Sigmoid colon (tissue), 6 donors: ENCODE measurements at regions not wholly inside any gene's neighbourhood (a gene's known extent, or its start where the extent isn't known, plus 50 kb on each side); places are given as distances from the start of the nearest gene placed in this dataset.

ENCODE experiments used
- DNase-seq: peaks from one replicate; pipeline ENCODE4 v3.0.0-alpha.2; 2019
- H3K27ac ChIP-seq, 4 donors: fragments of 200-600 bp; sonication (generic); one replicate each; pipeline ENCODE4 v1.5.1; 2016 to 2019; ENCODE audit warnings: mild to moderate bottlenecking in 1 of 4
- H3K27me3 ChIP-seq, 3 donors: fragments of 200-600 bp; sonication (generic); one replicate each; pipeline ENCODE4 v1.5.1; 2019; ENCODE audit warnings: mild to moderate bottlenecking in 1 of 3
- H3K36me3 ChIP-seq, 4 donors: fragments of 200-600 bp; sonication (generic); one replicate each; pipeline ENCODE4 v1.5.1; 2016 to 2019
- H3K4me1 ChIP-seq, 4 donors: fragments of 200-600 bp; sonication (generic); one replicate each; pipeline ENCODE4 v1.5.1; 2017 to 2019
- H3K4me3 ChIP-seq, 4 donors: fragments of 200-600 bp; sonication (generic); one replicate each; pipeline ENCODE4 v1.5.1; 2017 to 2019; ENCODE audit warnings: mild to moderate bottlenecking in 2 of 4, moderate library complexity in 1 of 4
- H3K9me3 ChIP-seq, 4 donors: fragments of 200-600 bp in 3 of 4; sonication (generic) in 3 of 4; one replicate each; pipeline versions ENCODE4 v1.5.1 to v1.6.1; 2013 to 2019
- CTCF ChIP-seq, 4 experiments: fragments of 450-650 bp in 3 of 4; fragments of 200-600 bp in 1 of 4; IDR thresholded peaks; one replicate each; pipeline ENCODE4 v1.5.1; 2016 to 2019; ENCODE audit warnings: antibody characterized with exemption in 4 of 4, mild to moderate bottlenecking in 3 of 4, moderate library complexity in 2 of 4
- EP300 ChIP-seq, 4 donors: sonication (generic); formaldehyde crosslinking; IDR thresholded peaks; one replicate each; pipeline ENCODE4 v1.6.1; 2017; ENCODE audit warnings: antibody characterized with exemption in 4 of 4
- POLR2A ChIP-seq, 2 donors: fragments of 450-650 bp; IDR thresholded peaks; one replicate each; pipeline ENCODE4 v1.6.1; 2016; ENCODE audit warnings: antibody characterized with exemption in 2 of 2, mild to moderate bottlenecking in 2 of 2, moderate library complexity in 2 of 2
- POLR2AphosphoS5 ChIP-seq, 4 donors: sonication (generic); formaldehyde crosslinking; IDR thresholded peaks; one replicate each; pipeline ENCODE4 v1.6.1; 2017; ENCODE audit warnings: antibody characterized with exemption in 4 of 4
- WGBS, 2 donors: extraction: QIAGEN DNeasy Blood & Tissue Kit; methylation state at CpG; one replicate each; pipeline ENCODE4 v1.1.7; 2013; 5-methylcytosine and 5-hydroxymethylcytosine counted together
- intact Hi-C: fragments of 100-400 bp; cut with DNase I; formaldehyde crosslinking; loops from one replicate; pipeline ENCODE4 v1.15.1; 2023
- donor health status: healthy with polysubstance abuse.
- donor health status: healthy.

- H3K27ac ChIP-seq, result no peak overlapping the region
- intact Hi-C loops, result no loop called here
- DNase-seq, result no peak
- peaks cover 0 to 5% (median 2%) of the 10 kb centered on the region in 4 donors for H3K9me3 ChIP-seq
- no peaks in the 10 kb centered on the region for H3K27me3 ChIP-seq
- H3K4me1 ChIP-seq, result no peaks in the 10 kb centered on the region
- WGBS, 2 donors, result 46 to 49% methylated on average over 3 of the region's 3 CpGs
- H3K36me3 ChIP-seq, result no peaks in the 10 kb centered on the region
- no peak overlapping the region for H3K4me3 ChIP-seq
- TF ChIP-seq EP300 (IDR thresholded peaks at IDR 0.05), result no peak
- no peak for TF ChIP-seq POLR2A (IDR thresholded peaks at IDR 0.05)
- no peak for TF ChIP-seq CTCF (IDR thresholded peaks at IDR 0.05)
- TF ChIP-seq POLR2AphosphoS5 (IDR thresholded peaks at IDR 0.05), result no peak
Observed at GRCh38 chr2:60028849-60029565, 524.4 kb downstream of the BCL11A start.

- Histone ChIP-seq H3K4me3 (no peak overlapping the region), H3K9me3 (no peaks in the 10 kb centered on the region), H3K4me1 (no peaks in the 10 kb centered on the region), H3K27me3 (no peaks in the 10 kb centered on the region), H3K36me3 (no peaks in the 10 kb centered on the region), H3K27ac (no peak overlapping the region)
- intact Hi-C loops, result no loop called here
- no peak for DNase-seq
- TF ChIP-seq EP300 (IDR thresholded peaks at IDR 0.05) (no peak), CTCF (IDR thresholded peaks at IDR 0.05) (no peak), POLR2A (IDR thresholded peaks at IDR 0.05) (no peak), POLR2AphosphoS5 (IDR thresholded peaks at IDR 0.05) (no peak)
- WGBS, 2 donors, result 96 to 99% methylated on average over 2 of the region's 2 CpGs
Observed at GRCh38 chr2:60025496-60025895, 528.0 kb downstream of the BCL11A start.

- Histone ChIP-seq H3K4me1 (no peaks in the 10 kb centered on the region), H3K9me3 (peaks cover 0 to 4% (median 0%) of the 10 kb centered on the region in 4 donors), H3K27ac (no peak overlapping the region), H3K27me3 (no peaks in the 10 kb centered on the region), H3K36me3 (no peaks in the 10 kb centered on the region), H3K4me3 (no peak overlapping the region)
- intact Hi-C loops, result no loop called here
- WGBS, 2 donors, result 80 to 88% methylated on average over 5 of the region's 5 CpGs
- no peak for DNase-seq
- TF ChIP-seq CTCF (IDR thresholded peaks at IDR 0.05), result no peak
- TF ChIP-seq POLR2A (IDR thresholded peaks at IDR 0.05), result no peak
- TF ChIP-seq POLR2AphosphoS5 (IDR thresholded peaks at IDR 0.05), result no peak
- no peak for TF ChIP-seq EP300 (IDR thresholded peaks at IDR 0.05)
Observed at GRCh38 chr2:60023256-60023985, 530.0 kb downstream of the BCL11A start.

GRCh38 chr2:60007671-60008070, 545.8 kb downstream of the BCL11A start:
- Histone ChIP-seq H3K27ac (no peak overlapping the region), H3K27me3 (no peaks in the 10 kb centered on the region), H3K4me1 (no peaks in the 10 kb centered on the region), H3K4me3 (no peak overlapping the region), H3K9me3 (no peaks in the 10 kb centered on the region), H3K36me3 (no peaks in the 10 kb centered on the region)
- DNase-seq, result no peak
- intact Hi-C loops, result no loop called here
- TF ChIP-seq POLR2AphosphoS5 (IDR thresholded peaks at IDR 0.05) (no peak), EP300 (IDR thresholded peaks at IDR 0.05) (no peak), CTCF (IDR thresholded peaks at IDR 0.05) (no peak), POLR2A (IDR thresholded peaks at IDR 0.05) (no peak)
- 94 to 95% methylated on average over 2 of the region's 2 CpGs for WGBS, 2 donors
